GM12878 (cell line): ENCODE measurements at regions not wholly inside any gene's neighbourhood (a gene's known extent, or its start where the extent isn't known, plus 50 kb on each side); places are given as distances from the start of the nearest gene placed in this dataset.

Source experiments
- E4F1 ChIP-seq: fragments of 450-650 bp; IDR thresholded peaks from 2 replicates; pipeline ENCODE4 v1.6.1; 2018; ENCODE audit warnings: borderline replicate concordance, mild to moderate bottlenecking; ENCODE audit not compliant: partially characterized antibody
- EP300 ChIP-seq, 2 experiments: fragments of 150-350 bp in 1 of 2; IDR thresholded peaks; 2 replicates each; pipeline ENCODE4 v1.6.1; 2011 to 2012; ENCODE audit warnings: low read depth in 2 of 2, low read length in 2 of 2, borderline replicate concordance in 1 of 2, improper control_type of control experiment in 1 of 2, inconsistent platforms in 1 of 2; ENCODE audit not compliant: control insufficient read depth in 1 of 2
- EZH2 ChIP-seq: IDR thresholded peaks from 2 replicates; pipeline ENCODE4 v1.6.1; 2012; ENCODE audit warnings: low read depth, mild to moderate bottlenecking, control low read depth, inconsistent platforms, low read length, borderline replicate concordance; ENCODE audit not compliant: control insufficient read depth
- JUND ChIP-seq: IDR thresholded peaks from 2 replicates; pipeline ENCODE4 v1.6.1; 2012; ENCODE audit warnings: low read depth, mild to moderate bottlenecking, low read length, improper control_type of control experiment, moderate library complexity
- POLR2A ChIP-seq: IDR thresholded peaks from 2 replicates; pipeline ENCODE4 v1.6.1; 2011; ENCODE audit warnings: low read depth, mild to moderate bottlenecking, low read length
- POLR2AphosphoS2 ChIP-seq: IDR thresholded peaks from 2 replicates; pipeline ENCODE4 v1.6.1; 2011; ENCODE audit warnings: low read depth, mild to moderate bottlenecking, low read length, improper control_type of control experiment, moderate library complexity
- RFX5 ChIP-seq: IDR thresholded peaks from 2 replicates; pipeline ENCODE4 v1.6.1; 2011; ENCODE audit warnings: low read depth, low read length, improper control_type of control experiment
- SPI1 ChIP-seq: IDR thresholded peaks from 2 replicates; pipeline ENCODE4 v1.6.1; 2011; ENCODE audit warnings: low read depth, mild to moderate bottlenecking, low read length, moderate library complexity, borderline replicate concordance; ENCODE audit not compliant: insufficient read depth
- TCF3 ChIP-seq: IDR thresholded peaks from 2 replicates; pipeline ENCODE4 v1.6.1; 2012; ENCODE audit warnings: low read depth, mild to moderate bottlenecking, low read length, borderline replicate concordance; ENCODE audit not compliant: insufficient read depth
- TF ChIP-seq, protein P1 (sequence below), 3 experiments: IDR thresholded peaks in 2 of 3; conservative IDR thresholded peaks in 1 of 3; 2 replicates each; pipeline ENCODE4 v1.5.1; 2011; ENCODE audit warnings: low read depth in 3 of 3, low read length in 3 of 3, mild to moderate bottlenecking in 3 of 3, control low read depth in 2 of 3, moderate library complexity in 2 of 3, inconsistent platforms in 1 of 3, mixed read lengths in 1 of 3; ENCODE audit not compliant: control insufficient read depth in 2 of 3, insufficient read depth in 1 of 3; ENCODE audit errors: extremely low read depth in 1 of 3
- TF ChIP-seq, protein P2 (sequence below): fragments of 150-350 bp; IDR thresholded peaks from 2 replicates; pipeline ENCODE4 v1.6.1; 2014; ENCODE audit warnings: mild to moderate bottlenecking, low read depth, low read length

- TF ChIP-seq POLR2AphosphoS2 (no peak), POLR2A (no peak), E4F1 (no peak), EP300 (IDR thresholded peaks at IDR 0.05; ENCODE audit: borderline replicate concordance in 1 of 2, control insufficient read depth in 1 of 2, low read depth in 2 of 2, low read length in 2 of 2) (no peak), EZH2 (no peak), JUND (no peak), RFX5 (no peak), TCF3 (no peak), SPI1 (no peak)
- TF ChIP-seq, protein P1, sequence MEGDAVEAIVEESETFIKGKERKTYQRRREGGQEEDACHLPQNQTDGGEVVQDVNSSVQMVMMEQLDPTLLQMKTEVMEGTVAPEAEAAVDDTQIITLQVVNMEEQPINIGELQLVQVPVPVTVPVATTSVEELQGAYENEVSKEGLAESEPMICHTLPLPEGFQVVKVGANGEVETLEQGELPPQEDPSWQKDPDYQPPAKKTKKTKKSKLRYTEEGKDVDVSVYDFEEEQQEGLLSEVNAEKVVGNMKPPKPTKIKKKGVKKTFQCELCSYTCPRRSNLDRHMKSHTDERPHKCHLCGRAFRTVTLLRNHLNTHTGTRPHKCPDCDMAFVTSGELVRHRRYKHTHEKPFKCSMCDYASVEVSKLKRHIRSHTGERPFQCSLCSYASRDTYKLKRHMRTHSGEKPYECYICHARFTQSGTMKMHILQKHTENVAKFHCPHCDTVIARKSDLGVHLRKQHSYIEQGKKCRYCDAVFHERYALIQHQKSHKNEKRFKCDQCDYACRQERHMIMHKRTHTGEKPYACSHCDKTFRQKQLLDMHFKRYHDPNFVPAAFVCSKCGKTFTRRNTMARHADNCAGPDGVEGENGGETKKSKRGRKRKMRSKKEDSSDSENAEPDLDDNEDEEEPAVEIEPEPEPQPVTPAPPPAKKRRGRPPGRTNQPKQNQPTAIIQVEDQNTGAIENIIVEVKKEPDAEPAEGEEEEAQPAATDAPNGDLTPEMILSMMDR (IDR thresholded peaks at IDR 0.05 in 2 of 3, conservative IDR thresholded peaks at IDR 0.05 in 1 of 3; ENCODE audit: control insufficient read depth in 2 of 3, extremely low read depth in 1 of 3, insufficient read depth in 1 of 3, low read depth in 3 of 3, low read length in 3 of 3): no peak
- TF ChIP-seq, protein P2, sequence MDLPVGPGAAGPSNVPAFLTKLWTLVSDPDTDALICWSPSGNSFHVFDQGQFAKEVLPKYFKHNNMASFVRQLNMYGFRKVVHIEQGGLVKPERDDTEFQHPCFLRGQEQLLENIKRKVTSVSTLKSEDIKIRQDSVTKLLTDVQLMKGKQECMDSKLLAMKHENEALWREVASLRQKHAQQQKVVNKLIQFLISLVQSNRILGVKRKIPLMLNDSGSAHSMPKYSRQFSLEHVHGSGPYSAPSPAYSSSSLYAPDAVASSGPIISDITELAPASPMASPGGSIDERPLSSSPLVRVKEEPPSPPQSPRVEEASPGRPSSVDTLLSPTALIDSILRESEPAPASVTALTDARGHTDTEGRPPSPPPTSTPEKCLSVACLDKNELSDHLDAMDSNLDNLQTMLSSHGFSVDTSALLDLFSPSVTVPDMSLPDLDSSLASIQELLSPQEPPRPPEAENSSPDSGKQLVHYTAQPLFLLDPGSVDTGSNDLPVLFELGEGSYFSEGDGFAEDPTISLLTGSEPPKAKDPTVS: no peak
Observed at GRCh38 chr10:44845361-44846175, 65.6 kb upstream of the TMEM72 start.
